GM13976 (cell line): ENCODE measurements at regions not wholly inside any gene's neighbourhood (a gene's known extent, or its start where the extent isn't known, plus 50 kb on each side); places are given as distances from the start of the nearest gene placed in this dataset.
A peak's percentile ranks its signal among the peaks of the same experiment; 100 is the strongest.
"Not testable (repeated sequence)": the region's sequence is repeated elsewhere in the genome, so short reads cannot be mapped to it uniquely, and the experiment has no call there.

ENCODE experiments used
- DNase-seq: peaks from one replicate; pipeline ENCODE4 v3.0.0; 2012; ENCODE audit warnings: low spot score
- CTCF ChIP-seq: IDR thresholded peaks from 2 replicates; pipeline ENCODE4 v1.5.1; 2012; ENCODE audit warnings: borderline replicate concordance, mild to moderate bottlenecking; ENCODE audit not compliant: insufficient read depth; ENCODE audit errors: extremely low read depth, missing control alignments, control extremely low read depth
- in situ Hi-C: fragments of 300-500 bp; cut with MboI; formaldehyde crosslinking; loops from one replicate; pipeline ENCODE4 v1.12.0; 2022; ENCODE audit warnings: low sequenced_read_pairs, mixed read lengths, inconsistent platforms; ENCODE audit not compliant: unreplicated experiment

GRCh38 chr2:125643585-125643984, 1012.4 kb upstream of the GYPC start:
- in situ Hi-C loops, result no loop called here
- TF ChIP-seq CTCF, result no peak
- peak; percentile 5 for DNase-seq

- in situ Hi-C loops, result no loop called here
- no peak for DNase-seq
- no peak for TF ChIP-seq CTCF
Measured at GRCh38 chr2:125644257-125644656, 1011.7 kb upstream of the GYPC start.

GRCh38 chr2:125652280-125652679, 1003.7 kb upstream of the GYPC start:
- no peak for DNase-seq
- no peak for TF ChIP-seq CTCF
- in situ Hi-C loops, result no loop called here

- no peak for TF ChIP-seq CTCF
- in situ Hi-C loops, result no loop called here
- DNase-seq, result no peak
Measured at GRCh38 chr2:125654226-125654625, 1001.7 kb upstream of the GYPC start.

- in situ Hi-C loops, result no loop called here
- no peak for TF ChIP-seq CTCF
- no peak for DNase-seq
Measured at GRCh38 chr2:125656190-125656589, 999.8 kb upstream of the GYPC start.

- no peak for TF ChIP-seq CTCF
- in situ Hi-C loops, result no loop called here
- no peak for DNase-seq
Measured at GRCh38 chr2:125658583-125658982, 997.4 kb upstream of the GYPC start.

GRCh38 chr2:125660369-125660768, 995.6 kb upstream of the GYPC start:
- in situ Hi-C loops, DNase-seq: not testable (repeated sequence)
